ENCODE measurements at regions not wholly inside any gene's neighbourhood (a gene's known extent, or its start where the extent isn't known, plus 50 kb on each side); places are given as distances from the start of the nearest gene placed in this dataset.

DNA sequence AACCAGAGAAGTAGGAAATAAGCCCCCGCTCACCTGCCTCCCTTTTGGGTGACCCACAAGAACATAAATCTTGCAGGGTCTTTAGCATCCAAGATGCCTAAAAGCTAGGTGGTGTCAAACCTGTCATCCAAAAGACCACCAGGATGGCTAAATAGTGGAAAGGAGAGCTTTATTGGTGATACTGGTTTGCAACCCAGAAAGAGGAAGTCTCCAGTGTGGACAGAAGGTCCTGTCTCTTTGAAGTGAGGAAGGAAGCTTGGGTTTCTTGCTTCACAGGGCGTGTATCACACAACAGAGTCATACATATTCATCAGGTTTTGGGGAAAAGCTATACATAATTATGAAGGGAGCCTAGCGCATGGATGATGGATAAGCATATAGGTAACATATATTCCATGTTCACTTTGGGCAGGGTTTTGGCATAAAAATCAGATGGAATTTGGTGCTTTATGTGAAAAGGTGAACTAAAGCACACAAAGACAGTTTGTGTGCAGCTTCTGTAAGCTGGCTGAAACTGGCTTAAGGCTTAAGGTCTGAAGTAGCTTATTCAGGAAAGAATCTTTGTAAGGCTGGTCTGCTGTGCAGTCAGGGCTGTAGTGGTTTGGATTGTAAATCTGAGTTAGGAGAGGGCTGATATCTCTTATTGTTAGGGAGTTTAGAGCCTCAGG is 68.4 kb upstream of the EPCAM start:
- TF ChIP-seq EZH2 (IDR thresholded peaks at IDR 0.05; ENCODE audit: insufficient read depth, poor library complexity, severe bottlenecking) (no peak), EZH2phosphoT487 (IDR thresholded peaks at IDR 0.05; ENCODE audit: insufficient read depth, low read depth) (no peak)
